ACC112 (cell line): ENCODE measurements at regions not wholly inside any gene's neighbourhood (a gene's known extent, or its start where the extent isn't known, plus 50 kb on each side); places are given as distances from the start of the nearest gene placed in this dataset.

Experiments used
- H2AFZ ChIP-seq: fragments of 200-600 bp; sonication (generic); one replicate; pipeline ENCODE4 v1.6.0; 2017; ENCODE audit warnings: antibody characterized with exemption, low read length; ENCODE audit not compliant: unreplicated experiment
- H3K27ac ChIP-seq: fragments of 200-600 bp; sonication (generic); 2 replicates; pipeline ENCODE4 v1.5.1; 2014; ENCODE audit warnings: low read depth, mild to moderate bottlenecking, antibody characterized with exemption, low read length, moderate library complexity
- H3K27me3 ChIP-seq: fragments of 200-600 bp; sonication (generic); 2 replicates; pipeline ENCODE4 v1.6.1; 2014; ENCODE audit warnings: mild to moderate bottlenecking, antibody characterized with exemption, low read length, moderate library complexity, mixed read lengths; ENCODE audit not compliant: insufficient read depth
- H3K36me3 ChIP-seq: fragments of 200-600 bp; sonication (generic); 2 replicates; pipeline ENCODE4 v1.6.1; 2016; ENCODE audit warnings: mild to moderate bottlenecking, antibody characterized with exemption, low read length, moderate library complexity, mixed read lengths; ENCODE audit not compliant: insufficient read depth
- H3K4me1 ChIP-seq: fragments of 200-600 bp; sonication (generic); one replicate; pipeline ENCODE4 v1.6.1; 2016; ENCODE audit warnings: low read length, mixed read lengths; ENCODE audit not compliant: insufficient read depth, unreplicated experiment, control insufficient read depth
- H3K4me3 ChIP-seq: fragments of 200-600 bp; sonication (generic); 2 replicates; pipeline ENCODE4 v1.5.1; 2014; ENCODE audit warnings: mild to moderate bottlenecking, low read depth, low read length
- H3K79me2 ChIP-seq: fragments of 200-600 bp; sonication (generic); one replicate; pipeline ENCODE4 v1.6.0; 2016; ENCODE audit warnings: low read length; ENCODE audit not compliant: control insufficient read depth, unreplicated experiment, insufficient read depth

DNA sequence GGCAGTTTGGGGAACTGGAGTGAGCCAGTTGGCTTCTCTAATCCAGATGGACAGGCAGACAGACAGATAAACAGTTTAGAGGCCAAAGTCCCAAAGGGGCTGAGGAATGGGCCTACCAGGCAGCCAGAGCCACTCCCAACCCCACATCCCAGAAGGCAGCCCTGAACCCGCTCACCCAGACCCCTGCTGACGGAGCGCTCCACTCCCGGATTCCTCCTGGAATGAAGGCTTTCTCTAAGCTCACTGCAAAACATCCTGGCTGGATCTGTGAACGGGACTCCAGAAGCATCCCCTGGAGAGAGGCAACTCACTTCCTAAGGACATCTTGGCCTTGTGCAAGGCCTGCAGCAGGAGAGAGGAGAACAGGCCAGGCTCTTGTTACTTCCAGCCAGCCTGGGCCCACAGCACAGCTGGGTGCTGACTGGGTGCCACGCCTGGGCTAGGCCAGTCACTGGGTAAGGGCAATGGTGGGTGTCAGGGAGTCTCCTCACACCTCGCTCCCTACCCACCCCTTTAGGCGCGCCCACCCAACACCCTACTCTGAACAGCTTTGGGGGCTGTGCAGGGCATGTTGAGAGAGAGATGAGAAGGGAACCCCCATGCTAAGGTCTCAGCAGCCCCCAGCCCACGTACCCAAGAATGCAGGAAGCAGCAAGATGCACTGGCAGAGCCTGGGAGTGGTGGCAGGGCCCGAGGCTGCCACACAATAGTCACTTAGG is 168.6 kb upstream of the ZMIZ1 start:
- Histone ChIP-seq H3K27ac (no peak overlapping the region), H3K4me3 (no peak overlapping the region), H2AFZ (no peak overlapping the region), H3K4me1 (no peaks in the 10 kb centered on the region), H3K79me2 (no peaks in the 10 kb centered on the region), H3K27me3 (no peaks in the 10 kb centered on the region; the same call in 1 of the 2 replicates), H3K36me3 (no peaks in the 10 kb centered on the region)

DNA sequence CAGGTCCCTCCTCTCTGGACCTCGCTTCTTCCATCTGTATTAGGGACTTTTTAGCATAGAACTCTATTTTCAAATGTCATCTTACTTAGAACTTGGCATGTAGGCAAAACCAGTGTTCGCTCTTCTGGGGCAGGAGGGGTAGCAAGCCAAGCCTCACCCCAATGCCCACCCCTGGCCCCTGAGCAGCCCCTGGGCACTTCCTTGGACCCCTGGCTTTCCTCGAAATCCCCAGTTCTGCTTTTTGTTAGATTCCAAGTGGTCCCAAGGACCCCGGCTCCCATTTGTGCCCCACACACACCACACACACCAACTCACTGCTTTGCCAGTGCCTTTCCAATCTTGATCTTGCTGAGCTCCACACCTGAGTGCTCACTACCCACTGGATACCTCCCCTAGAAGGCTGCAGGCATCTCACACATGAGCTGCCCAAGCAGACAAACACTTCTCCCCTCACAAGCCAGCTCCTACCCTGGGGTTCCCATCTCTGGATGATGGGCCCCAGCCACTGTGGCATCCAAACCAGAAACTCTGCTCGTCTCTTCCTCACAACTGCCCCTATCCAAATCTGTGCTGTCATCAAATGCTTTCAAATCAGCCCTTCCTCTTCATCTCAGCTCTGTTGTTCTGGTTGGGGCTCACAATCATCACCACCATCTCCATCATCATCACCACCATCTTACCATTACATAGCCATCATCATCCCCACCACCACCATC is 167.9 kb upstream of the ZMIZ1 start:
- Histone ChIP-seq H3K27me3 (no peaks in the 10 kb centered on the region; the same call in 1 of the 2 replicates), H3K4me3 (no peak overlapping the region), H3K36me3 (no peaks in the 10 kb centered on the region), H3K79me2 (no peaks in the 10 kb centered on the region), H3K27ac (no peak overlapping the region), H3K4me1 (no peaks in the 10 kb centered on the region), H2AFZ (no peak overlapping the region)

DNA sequence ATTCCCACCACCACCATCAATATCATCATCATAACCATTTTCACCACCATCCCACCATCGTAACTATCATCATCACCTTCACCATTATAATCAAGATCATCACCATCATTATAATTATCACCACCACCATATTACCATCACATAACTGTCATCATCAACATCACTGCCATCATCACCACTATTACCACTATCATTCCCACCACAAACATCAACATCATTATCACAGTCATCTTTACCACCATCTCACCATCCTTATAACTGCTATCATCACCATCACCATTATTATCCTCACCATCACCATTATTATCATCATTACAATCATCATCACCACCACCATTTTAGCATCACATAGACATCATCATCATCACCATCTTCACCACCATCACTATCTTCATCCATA is 167.1 kb upstream of the ZMIZ1 start:
- Histone ChIP-seq H2AFZ (no peak overlapping the region), H3K79me2 (no peaks in the 10 kb centered on the region), H3K36me3 (no peaks in the 10 kb centered on the region), H3K27ac (no peak overlapping the region), H3K4me1 (no peaks in the 10 kb centered on the region), H3K27me3 (no peaks in the 10 kb centered on the region; the same call in 1 of the 2 replicates), H3K4me3 (no peak overlapping the region)

DNA sequence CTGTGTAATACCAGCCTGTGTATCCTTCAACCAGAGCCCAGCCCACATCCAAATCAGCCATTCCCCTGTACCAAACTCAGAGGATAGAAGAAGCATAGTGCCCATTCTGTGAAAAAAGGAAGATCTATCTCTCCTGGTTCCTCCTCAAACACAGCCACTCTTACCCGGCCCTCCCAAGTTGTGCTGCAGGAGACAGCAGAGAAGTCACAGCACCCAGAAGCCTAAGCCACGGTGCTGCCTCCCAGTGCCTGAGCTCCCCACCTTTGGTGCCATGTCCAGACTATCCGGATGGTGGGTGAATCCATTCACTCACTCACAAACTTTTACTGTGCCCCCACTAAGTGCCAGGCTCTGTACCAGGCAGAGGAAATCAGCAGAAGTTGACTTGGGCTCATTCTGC is 166.0 kb upstream of the ZMIZ1 start:
- Histone ChIP-seq H3K27ac (no peak overlapping the region), H3K79me2 (no peaks in the 10 kb centered on the region), H3K4me3 (no peak overlapping the region), H3K27me3 (no peaks in the 10 kb centered on the region; the same call in 1 of the 2 replicates), H3K36me3 (no peaks in the 10 kb centered on the region), H3K4me1 (no peaks in the 10 kb centered on the region), H2AFZ (no peak overlapping the region)

DNA sequence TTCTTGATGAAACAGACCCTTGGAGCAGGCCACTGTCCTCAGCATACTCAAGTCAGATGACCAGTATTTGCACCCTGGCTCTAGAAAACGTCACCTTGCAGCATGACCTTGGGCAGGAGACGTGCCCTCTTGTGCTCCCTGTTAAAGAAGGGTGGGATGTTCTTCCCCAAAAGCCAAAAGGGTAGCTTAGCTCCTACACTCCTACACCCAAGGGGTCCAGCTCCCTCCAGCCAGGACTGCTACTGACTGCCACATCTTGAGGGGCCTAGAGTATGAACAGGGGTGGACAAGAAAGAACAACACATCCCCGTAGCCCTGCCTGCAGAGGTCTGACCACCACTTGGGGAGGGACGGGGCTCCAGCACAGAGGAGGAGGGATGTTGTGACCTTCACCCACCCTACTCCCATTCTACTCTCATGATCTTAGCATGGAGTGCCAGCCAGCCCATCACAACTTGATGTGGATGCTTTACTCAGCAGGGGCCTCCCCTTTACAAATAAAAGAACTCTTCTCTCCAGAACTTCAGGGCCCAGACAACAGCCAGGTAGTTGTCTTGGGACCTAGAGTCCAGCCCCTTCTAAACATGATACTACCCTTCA is 165.3 kb upstream of the ZMIZ1 start:
- no peaks in the 10 kb centered on the region for H3K79me2 ChIP-seq
- no peak overlapping the region for H3K27ac ChIP-seq
- H3K4me1 ChIP-seq, result no peaks in the 10 kb centered on the region
- no peak overlapping the region for H2AFZ ChIP-seq
- H3K27me3 ChIP-seq, result no peaks in the 10 kb centered on the region; the same call in 1 of the 2 replicates
- no peaks in the 10 kb centered on the region for H3K36me3 ChIP-seq
- H3K4me3 ChIP-seq, result no peak overlapping the region

DNA sequence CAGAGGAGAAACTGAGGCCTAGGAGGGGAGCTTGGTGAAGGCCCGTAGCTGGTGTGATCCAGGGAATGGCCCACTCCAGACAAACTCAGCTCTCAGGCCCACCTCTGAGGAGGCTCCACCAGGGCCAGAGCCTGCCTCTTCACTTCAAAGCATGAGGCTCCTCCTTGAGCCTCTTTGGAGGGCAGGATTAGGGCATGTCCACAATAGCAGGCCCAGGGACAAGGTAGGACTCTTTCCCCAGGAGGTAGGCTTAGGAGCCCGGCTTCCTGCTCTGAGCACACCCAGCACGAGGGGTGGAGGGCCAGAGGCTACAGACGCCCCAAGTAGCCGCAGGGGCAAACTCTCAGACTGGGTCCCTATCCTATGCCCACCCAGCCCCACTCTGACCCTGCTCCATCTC is 164.6 kb upstream of the ZMIZ1 start:
- Histone ChIP-seq H3K79me2 (no peaks in the 10 kb centered on the region), H3K27me3 (no peaks in the 10 kb centered on the region; the same call in 1 of the 2 replicates), H3K27ac (no peak overlapping the region), H3K4me3 (no peak overlapping the region), H3K36me3 (no peaks in the 10 kb centered on the region), H2AFZ (no peak overlapping the region), H3K4me1 (no peaks in the 10 kb centered on the region)

DNA sequence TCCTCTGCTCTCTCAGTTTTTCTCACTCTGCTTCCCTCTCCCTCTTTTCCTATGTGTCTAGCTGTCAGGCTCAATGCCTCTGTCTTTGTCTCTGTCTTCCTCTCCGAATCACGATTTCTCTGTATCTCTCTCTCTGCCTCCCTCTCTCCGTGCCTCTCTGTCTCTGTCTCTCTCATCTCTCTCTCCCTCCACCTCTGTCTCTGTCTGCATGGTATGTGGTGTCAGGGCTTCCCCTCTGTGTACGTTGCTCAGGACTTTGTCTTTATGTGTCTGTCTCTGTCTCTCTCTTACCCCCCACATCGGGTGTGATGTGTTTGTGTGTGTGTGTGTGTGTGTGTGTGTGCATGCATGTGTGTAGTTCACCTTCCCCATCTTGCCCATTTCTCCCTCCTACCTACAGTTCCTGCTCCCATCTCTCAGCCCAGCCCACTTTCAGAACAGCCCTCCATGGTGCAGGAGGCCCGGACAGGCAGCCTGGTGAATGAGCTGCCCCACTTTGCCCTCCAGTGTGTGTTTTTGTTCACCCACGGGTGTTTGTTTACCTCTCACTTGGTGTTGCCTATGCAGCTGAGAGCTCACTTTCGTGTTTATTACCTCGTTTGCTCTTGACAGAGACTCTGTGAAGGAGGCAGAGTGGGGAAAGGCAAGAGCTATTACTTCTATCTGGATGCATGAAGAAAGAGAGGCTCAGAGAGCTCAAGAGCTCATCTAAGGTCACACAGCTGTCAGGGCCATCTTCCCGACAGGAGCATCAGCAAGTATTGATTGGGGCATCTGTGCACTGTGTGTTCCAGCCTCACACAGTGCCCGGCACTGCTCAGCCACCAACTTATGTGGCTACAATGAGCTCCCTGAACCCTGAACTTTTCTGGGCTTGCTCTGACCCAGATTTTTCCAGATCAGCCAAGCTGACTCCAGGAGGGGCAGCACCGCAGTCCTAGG is 163.5 kb upstream of the ZMIZ1 start:
- H3K4me3 ChIP-seq, result no peak overlapping the region
- H3K27ac ChIP-seq, result no peak overlapping the region
- H2AFZ ChIP-seq, result no peak overlapping the region
- no peaks in the 10 kb centered on the region for H3K36me3 ChIP-seq
- no peaks in the 10 kb centered on the region; the same call in 1 of the 2 replicates for H3K27me3 ChIP-seq
- no peaks in the 10 kb centered on the region for H3K79me2 ChIP-seq
- H3K4me1 ChIP-seq, result no peaks in the 10 kb centered on the region

DNA sequence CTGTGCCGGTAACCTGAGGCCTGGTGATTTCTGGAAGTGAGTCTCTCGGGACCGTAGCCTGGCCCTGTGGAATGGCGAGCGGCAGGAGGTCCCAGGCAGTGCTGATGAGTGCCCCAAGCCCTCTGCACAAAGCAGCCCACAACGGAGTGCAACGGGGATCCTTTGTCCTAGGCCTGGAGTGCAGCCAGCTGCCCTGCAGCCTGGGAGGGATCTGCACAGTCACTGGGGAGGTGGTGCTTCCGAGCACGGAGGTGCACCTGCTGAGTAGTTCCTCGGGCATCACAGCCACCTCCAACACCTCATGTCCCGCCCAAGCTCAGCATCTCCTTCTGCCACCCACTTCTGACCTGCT is 162.8 kb upstream of the ZMIZ1 start:
- Histone ChIP-seq H3K36me3 (no peaks in the 10 kb centered on the region), H3K4me3 (no peak overlapping the region), H3K79me2 (no peaks in the 10 kb centered on the region), H2AFZ (no peak overlapping the region), H3K27ac (no peak overlapping the region), H3K4me1 (no peaks in the 10 kb centered on the region), H3K27me3 (no peaks in the 10 kb centered on the region; the same call in 1 of the 2 replicates)

DNA sequence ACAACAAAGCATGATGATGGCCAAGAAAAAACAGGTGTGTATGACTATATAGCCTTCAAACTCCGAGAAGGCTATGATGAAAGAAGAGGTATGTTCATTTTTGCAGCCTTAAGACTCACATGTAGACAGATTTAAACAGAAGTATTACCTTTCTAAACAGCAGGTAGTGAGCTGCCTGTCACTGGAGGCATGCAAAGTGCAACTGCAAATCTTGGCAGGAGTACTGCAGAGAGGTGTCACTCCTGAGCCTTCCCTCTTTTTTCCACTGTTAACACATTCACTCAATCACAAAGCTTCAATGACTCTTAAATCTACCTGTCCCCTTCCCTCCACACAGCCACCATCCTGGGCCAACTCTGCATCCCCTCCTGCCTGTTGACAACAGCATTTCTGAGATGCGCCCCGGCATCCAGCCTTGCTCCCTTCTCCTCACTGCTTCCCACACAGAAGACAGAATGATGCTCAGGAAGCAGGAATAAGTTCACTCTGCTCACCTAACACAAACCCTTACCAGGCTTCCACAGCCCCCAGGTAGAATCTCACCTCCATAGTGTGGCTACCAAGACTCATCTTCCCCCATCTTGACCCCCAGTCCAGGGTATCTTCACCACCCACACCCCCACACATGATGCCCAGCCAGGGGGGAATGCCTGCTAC is 161.9 kb upstream of the ZMIZ1 start:
- H3K79me2 ChIP-seq, result no peaks in the 10 kb centered on the region
- H3K27ac ChIP-seq, result no peak overlapping the region
- H3K4me1 ChIP-seq, result no peaks in the 10 kb centered on the region
- no peaks in the 10 kb centered on the region; the same call in 1 of the 2 replicates for H3K27me3 ChIP-seq
- H3K4me3 ChIP-seq, result no peak overlapping the region
- no peaks in the 10 kb centered on the region for H3K36me3 ChIP-seq
- H2AFZ ChIP-seq, result no peak overlapping the region
